ENCODE measurements at regions not wholly inside any gene's neighbourhood (a gene's known extent, or its start where the extent isn't known, plus 50 kb on each side); places are given as distances from the start of the nearest gene placed in this dataset.

DNA sequence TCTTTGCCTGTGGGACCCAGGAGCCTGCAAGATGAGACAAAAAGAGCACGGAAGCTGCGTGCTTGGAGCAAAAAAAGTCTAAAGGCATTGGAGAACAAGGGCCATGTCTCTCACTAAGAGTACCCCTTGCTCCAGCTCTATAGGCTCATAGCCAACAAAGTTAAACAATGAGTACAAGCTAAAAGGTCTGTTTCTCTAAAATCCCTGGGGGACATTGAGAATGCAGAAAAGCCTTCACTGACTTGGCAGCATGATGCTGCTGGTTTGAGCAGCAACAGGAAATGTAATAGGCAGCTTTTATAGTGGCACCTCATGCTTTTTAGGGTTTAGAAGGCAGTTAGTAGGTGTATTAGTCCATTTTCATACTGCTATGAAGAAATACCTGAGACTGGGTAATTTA, 287.5 kb downstream of the SMARCA2 start:
- Mint-ChIP-seq H3K36me3 (ENCODE audit: insufficient read depth) (peaks cover 4% of the 10 kb centered on the region), H3K4me3 (no peak overlapping the region)

DNA sequence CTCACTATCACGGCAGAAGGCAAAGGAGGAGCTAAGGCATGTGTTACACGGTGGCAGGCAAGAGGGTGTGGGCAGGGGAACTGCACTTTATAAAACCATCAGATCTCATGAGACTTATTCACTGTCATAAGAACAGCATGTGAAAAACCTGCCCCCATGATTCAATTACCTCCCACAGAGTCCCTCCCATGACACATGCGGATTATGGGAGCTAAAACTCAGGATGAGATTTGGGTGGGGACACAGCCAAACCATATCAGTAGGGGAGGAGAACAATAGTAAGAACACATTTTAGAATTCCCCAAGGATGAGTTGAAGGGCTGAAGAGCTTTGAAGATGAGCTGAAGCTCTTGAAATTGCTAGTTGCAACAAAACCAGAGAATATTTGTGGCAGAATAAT, 287.9 kb downstream of the SMARCA2 start:
- peaks cover 42 to 65% of the 10 kb centered on the region in 2 donors for H3K27me3 Mint-ChIP-seq
- DNase-seq (no peak), ATAC-seq (replicated peaks) (no peak)
- no peaks in the 10 kb centered on the region for H3K4me1 Mint-ChIP-seq (ENCODE audit: low read depth in 2 of 2)
- peaks cover 4% of the 10 kb centered on the region for H3K36me3 Mint-ChIP-seq (ENCODE audit: insufficient read depth)
- no peak overlapping the region for H3K27ac Mint-ChIP-seq
- no peak overlapping the region for H3K4me3 Mint-ChIP-seq
- peaks cover 0 to 2% of the 10 kb centered on the region in 2 donors for H3K9me3 Mint-ChIP-seq

More for the DNA sequence above, 287.5 kb downstream of the SMARCA2 start:
- peaks cover 0 to 2% of the 10 kb centered on the region in 2 donors for H3K9me3 Mint-ChIP-seq
- ATAC-seq (replicated peaks) (no peak), DNase-seq (no peak)
- no peaks in the 10 kb centered on the region for H3K4me1 Mint-ChIP-seq (ENCODE audit: low read depth in 2 of 2)
- no peak overlapping the region for H3K27ac Mint-ChIP-seq
- H3K27me3 Mint-ChIP-seq = peaks cover 45 to 70% of the 10 kb centered on the region in 2 donors

DNA sequence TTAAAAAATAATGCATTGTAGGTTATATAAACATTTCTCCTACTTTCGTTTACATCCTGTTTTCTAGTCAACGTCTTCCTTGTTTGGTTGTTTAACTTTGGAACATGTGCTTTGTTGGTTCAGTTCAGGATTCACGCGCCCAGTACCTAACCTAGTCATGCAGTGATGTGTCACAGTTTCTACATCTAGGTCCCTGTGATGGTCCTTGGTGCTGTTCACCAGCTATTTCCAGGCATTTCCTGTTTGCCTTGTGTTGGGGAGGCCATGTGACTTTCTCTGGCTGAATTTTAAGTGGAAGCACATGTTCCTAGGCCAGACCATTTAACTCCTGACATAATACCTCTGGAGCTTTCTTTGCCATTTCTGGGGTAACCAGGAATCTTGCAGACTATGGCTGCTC, 292.3 kb downstream of the SMARCA2 start:
- H3K4me1 Mint-ChIP-seq (ENCODE audit: low read depth in 2 of 2) = no peaks in the 10 kb centered on the region
- H3K27me3 Mint-ChIP-seq = peaks cover 12 to 21% of the 10 kb centered on the region in 2 donors
- H3K9me3 Mint-ChIP-seq = peaks cover 4 to 7% of the 10 kb centered on the region in 2 donors
- H3K27ac Mint-ChIP-seq = no peak overlapping the region
- H3K36me3 Mint-ChIP-seq (ENCODE audit: insufficient read depth) = no peaks in the 10 kb centered on the region
- ATAC-seq (replicated peaks) (no peak), DNase-seq (no peak)
- no peak overlapping the region for H3K4me3 Mint-ChIP-seq

DNA sequence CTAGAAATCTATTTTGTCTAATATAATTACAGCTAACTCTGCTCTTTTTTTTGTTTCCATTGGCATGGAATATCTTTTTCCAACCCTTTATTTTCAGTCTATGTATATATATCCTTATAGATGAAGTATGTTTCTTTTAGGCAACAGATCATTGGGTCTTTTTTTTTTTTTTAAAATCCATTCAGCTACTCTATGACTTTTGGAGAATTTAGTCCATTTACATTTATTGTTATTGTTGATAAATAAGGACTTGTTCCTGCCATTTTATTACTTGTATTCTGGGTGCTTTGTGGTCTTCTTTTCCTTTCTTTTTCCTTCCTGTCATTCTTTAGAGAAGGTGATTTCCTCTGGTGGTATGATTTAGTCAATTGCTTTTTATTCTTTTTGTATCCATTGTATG, 296.8 kb downstream of the SMARCA2 start:
- no peaks in the 10 kb centered on the region for H3K4me1 Mint-ChIP-seq (ENCODE audit: low read depth in 2 of 2)
- no peak overlapping the region for H3K27ac Mint-ChIP-seq
- H3K9me3 Mint-ChIP-seq = peaks cover 4 to 7% of the 10 kb centered on the region in 2 donors
- H3K27me3 Mint-ChIP-seq = peaks cover 0 to 6% of the 10 kb centered on the region in 2 donors
- H3K4me3 Mint-ChIP-seq = no peak overlapping the region
- H3K36me3 Mint-ChIP-seq (ENCODE audit: insufficient read depth) = no peaks in the 10 kb centered on the region
- DNase-seq = no peak
- no peak for ATAC-seq (replicated peaks)

DNA sequence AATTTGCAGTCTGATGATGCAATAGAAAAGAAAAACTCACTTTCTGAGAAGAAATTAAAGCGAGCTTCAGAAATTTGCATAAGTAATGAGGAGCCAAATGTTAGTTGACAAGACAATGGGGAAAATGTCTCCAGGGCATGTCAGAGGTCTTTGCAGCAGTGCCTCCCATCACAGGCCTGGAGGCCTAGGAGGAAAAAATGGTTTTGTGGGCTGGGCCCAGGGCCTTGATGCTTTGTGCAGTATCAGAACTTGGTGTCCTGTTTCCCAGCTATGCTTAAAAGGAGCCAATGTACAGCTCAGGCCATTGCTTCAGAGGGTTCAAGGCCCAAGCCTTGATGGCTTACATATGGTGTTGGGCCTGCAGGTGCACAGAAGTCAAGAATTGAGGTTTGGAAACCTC, 298.4 kb downstream of the SMARCA2 start:
- Mint-ChIP-seq H3K27me3 (peaks cover 0 to 6% of the 10 kb centered on the region in 2 donors), H3K4me1 (ENCODE audit: low read depth in 2 of 2) (no peaks in the 10 kb centered on the region), H3K4me3 (no peak overlapping the region), H3K36me3 (ENCODE audit: insufficient read depth) (no peaks in the 10 kb centered on the region), H3K9me3 (peaks cover 4 to 7% of the 10 kb centered on the region in 2 donors), H3K27ac (no peak overlapping the region)
- DNase-seq (no peak), ATAC-seq (replicated peaks) (no peak)

DNA sequence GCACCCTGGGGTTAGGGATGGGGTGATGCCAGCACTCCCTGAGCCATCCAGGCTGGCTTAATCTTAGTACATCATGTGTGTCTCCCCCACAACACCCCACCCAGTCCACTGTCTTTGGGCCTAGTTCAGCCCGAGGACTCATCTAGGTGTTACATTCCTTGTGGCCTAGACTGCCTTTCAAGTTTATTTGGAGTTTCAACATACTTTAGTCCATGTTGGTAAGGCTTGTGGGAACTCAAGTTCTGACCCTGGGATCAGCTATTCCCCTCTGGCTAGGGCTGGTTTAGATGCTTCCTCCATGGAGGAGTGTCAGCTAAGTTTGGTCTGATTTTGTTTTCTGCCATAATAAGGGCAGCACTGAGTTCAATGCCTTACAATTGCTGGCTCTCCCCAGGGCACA, 302.4 kb downstream of the SMARCA2 start:
- no peak for ATAC-seq (replicated peaks)
- H3K4me3 Mint-ChIP-seq = no peak overlapping the region
- peaks cover 0 to 2% of the 10 kb centered on the region in 2 donors for H3K9me3 Mint-ChIP-seq
- DNase-seq = no peak
- no peaks in the 10 kb centered on the region for H3K4me1 Mint-ChIP-seq (ENCODE audit: low read depth in 2 of 2)
- peaks cover 6% of the 10 kb centered on the region in 2 donors for H3K27me3 Mint-ChIP-seq
- no peaks in the 10 kb centered on the region for H3K36me3 Mint-ChIP-seq (ENCODE audit: insufficient read depth)
- no peak overlapping the region for H3K27ac Mint-ChIP-seq

DNA sequence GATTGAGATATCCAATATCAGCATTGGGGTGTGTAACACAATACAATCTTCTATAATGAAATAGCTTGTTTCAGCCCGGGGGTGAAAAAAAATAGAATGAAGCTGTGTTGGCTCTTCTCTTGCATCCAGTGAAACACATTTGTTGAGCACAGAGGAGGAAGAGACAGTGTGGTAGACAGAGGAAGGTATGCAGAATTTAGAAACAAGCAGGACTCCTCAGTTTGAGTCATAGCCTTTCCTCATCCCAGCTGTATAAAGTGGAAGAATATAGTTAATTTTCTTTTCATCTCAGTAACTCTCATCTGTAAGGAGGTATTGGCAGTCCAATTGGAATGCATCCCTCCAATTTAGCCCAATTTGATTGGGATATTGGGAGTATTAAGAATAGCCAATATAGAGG, 302.2 kb upstream of the VLDLR start:
- H3K9me3 Mint-ChIP-seq = peaks cover 0 to 2% of the 10 kb centered on the region in 2 donors
- ATAC-seq (replicated peaks) (no peak), DNase-seq (no peak)
- no peaks in the 10 kb centered on the region for H3K4me1 Mint-ChIP-seq (ENCODE audit: low read depth in 2 of 2)
- no peak overlapping the region for H3K27ac Mint-ChIP-seq
- H3K4me3 Mint-ChIP-seq = no peak overlapping the region
- peaks cover 6 to 9% of the 10 kb centered on the region in 2 donors for H3K27me3 Mint-ChIP-seq
- H3K36me3 Mint-ChIP-seq (ENCODE audit: insufficient read depth) = no peaks in the 10 kb centered on the region

DNA sequence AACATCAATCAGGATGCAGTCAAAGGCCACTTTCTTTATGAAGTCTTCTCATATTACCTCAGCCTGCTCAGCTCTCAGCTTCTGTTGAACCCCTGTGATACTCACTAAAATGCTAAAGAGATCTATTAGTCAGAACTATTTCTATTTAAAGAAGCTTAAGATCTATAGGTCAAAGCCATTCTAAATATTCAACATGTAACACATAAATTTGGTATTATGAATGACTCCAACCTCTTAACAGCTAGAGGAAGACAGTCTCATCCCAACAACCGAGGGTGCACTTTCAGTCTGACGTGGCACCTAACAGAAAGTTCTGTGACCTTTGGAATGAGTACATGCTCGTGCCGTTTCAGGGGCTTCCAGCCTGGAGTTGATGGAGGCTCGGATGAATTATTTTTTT, 301.5 kb upstream of the VLDLR start:
- DNase-seq (no peak), ATAC-seq (replicated peaks) (no peak)
- H3K9me3 Mint-ChIP-seq = peaks cover 0 to 2% of the 10 kb centered on the region in 2 donors
- no peak overlapping the region for H3K4me3 Mint-ChIP-seq
- no peaks in the 10 kb centered on the region for H3K4me1 Mint-ChIP-seq (ENCODE audit: low read depth in 2 of 2)
- H3K36me3 Mint-ChIP-seq (ENCODE audit: insufficient read depth) = no peaks in the 10 kb centered on the region
- H3K27ac Mint-ChIP-seq = no peak overlapping the region
- H3K27me3 Mint-ChIP-seq = peaks cover 6 to 8% of the 10 kb centered on the region in 2 donors

DNA sequence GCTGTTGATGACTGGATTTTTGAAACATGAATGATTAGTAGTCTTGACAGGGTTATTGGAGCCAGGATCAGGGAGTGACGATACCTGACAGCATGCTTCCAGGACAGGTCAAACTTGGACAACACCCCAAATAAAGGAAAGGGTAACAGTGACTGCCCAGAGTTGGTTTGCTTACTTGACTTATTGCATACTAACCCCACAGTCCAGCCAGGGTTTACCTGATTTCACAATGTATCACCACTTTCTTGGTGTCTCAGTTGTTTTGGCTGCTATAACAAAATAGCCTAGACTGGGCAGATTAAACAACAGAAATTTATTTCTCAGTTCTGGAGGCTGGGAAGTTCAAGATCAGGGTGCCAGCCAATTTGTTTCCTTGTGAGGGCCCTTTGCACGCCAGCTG, 301.0 kb upstream of the VLDLR start:
- ATAC-seq (replicated peaks) = no peak
- Mint-ChIP-seq H3K9me3 (peaks cover 0 to 2% of the 10 kb centered on the region in 2 donors), H3K27ac (no peak overlapping the region), H3K36me3 (ENCODE audit: insufficient read depth) (no peaks in the 10 kb centered on the region), H3K27me3 (peaks cover 6 to 7% of the 10 kb centered on the region in 2 donors), H3K4me1 (ENCODE audit: low read depth in 2 of 2) (no peaks in the 10 kb centered on the region), H3K4me3 (no peak overlapping the region)
- DNase-seq = no peak

DNA sequence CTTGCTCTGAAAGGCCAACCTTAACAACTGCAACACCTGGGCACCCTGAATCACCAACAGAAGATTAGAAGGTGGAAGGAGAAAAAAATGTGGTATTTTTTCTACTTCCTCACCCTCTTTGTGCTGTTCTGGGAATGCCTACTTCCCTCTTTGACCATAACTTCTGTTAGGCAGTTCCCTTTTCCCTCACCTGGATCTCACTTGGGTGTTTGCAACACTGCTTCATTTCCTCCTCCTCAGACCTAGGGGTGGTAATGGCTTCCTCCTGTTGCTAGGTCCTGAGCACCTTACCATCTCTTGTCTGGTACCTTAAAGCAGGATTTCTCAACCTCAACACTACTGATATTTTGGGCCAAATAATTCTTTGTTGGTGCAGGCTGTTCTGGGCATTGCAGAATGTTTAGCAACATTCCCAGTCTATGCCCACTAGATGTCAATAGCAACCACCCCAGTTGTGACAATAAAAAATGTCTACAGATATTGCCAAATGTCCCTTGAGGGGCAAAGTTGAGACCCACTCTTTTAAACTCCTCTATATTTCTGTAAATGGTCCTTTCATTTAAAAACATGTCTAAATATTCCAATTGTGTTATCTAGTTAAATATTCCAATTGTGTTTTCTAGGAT, 300.0 kb upstream of the VLDLR start:
- no peaks in the 10 kb centered on the region for H3K36me3 Mint-ChIP-seq (ENCODE audit: insufficient read depth)
- DNase-seq (no peak), ATAC-seq (replicated peaks) (no peak)
- H3K9me3 Mint-ChIP-seq = peaks cover 0 to 2% of the 10 kb centered on the region in 2 donors
- peaks cover 6 to 8% of the 10 kb centered on the region in 2 donors for H3K27me3 Mint-ChIP-seq
- H3K4me1 Mint-ChIP-seq (ENCODE audit: low read depth in 2 of 2) = no peaks in the 10 kb centered on the region
- no peak overlapping the region for H3K4me3 Mint-ChIP-seq
- H3K27ac Mint-ChIP-seq = no peak overlapping the region

DNA sequence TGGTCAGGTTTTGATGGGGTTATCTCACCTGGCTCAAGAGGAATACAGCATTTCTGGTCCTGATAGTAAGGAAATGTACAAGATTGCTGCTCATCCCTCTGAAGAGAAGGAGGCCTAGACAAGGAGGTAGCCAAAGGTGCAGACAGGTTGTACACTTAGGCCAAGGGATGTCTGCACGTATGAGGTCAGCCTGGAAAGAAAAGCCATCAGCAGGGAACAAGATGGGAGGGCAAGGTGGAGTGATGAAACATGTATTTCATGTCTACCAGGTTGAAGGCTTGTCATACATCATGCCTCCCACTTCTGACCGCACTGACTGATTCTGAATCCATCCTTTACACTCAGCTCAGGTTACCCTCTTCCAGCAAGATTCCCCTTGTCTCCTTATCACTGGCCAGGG, 296.8 kb upstream of the VLDLR start:
- H3K4me1 Mint-ChIP-seq (ENCODE audit: low read depth in 2 of 2) = no peaks in the 10 kb centered on the region
- H3K36me3 Mint-ChIP-seq (ENCODE audit: insufficient read depth) = no peaks in the 10 kb centered on the region
- peaks cover 6 to 14% of the 10 kb centered on the region in 2 donors for H3K27me3 Mint-ChIP-seq
- no peak overlapping the region for H3K27ac Mint-ChIP-seq
- H3K4me3 Mint-ChIP-seq = no peak overlapping the region
- ATAC-seq (replicated peaks) (no peak), DNase-seq (no peak)
- no peaks in the 10 kb centered on the region for H3K9me3 Mint-ChIP-seq

DNA sequence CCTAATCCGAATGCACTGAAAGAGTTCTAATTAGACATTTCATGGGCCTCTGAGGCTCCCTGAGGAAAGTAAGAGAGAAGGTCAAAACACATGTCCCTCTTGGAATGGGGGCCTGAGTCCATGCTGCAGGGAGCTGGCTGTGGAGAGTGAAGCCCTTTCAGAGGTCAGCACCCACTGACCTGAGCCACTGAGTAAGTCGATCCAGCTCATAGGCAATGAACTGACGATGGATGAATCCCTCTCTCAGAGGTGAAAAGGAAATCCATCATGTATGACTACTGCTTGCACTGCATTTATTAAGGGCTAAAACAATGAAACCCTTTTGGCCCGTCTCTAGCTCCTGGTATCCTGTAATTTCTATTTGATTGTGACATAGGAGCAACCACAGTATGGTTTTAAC, 288.9 kb upstream of the VLDLR start:
- H3K4me1 Mint-ChIP-seq (ENCODE audit: low read depth in 2 of 2) = no peaks in the 10 kb centered on the region

DNA sequence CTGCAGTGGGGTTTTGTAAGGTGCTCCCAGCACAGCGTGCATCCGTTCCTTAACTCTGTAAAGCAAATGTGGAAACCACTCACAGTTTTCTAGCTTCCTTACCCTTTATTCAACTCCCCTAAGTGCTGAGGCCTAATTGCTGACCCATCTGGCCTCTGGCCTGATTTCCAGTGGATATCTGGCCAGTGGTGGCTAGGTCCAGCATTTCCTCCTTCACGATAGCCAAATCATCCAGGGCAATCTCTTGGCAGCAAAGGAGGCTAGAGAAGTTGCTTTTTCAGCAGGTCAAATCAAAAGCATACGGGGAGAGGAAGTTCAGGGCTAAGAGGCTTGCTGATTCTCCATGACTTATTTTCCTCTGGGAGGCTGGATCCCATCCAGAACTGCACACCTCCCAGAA, 286.3 kb upstream of the VLDLR start:
- no peak overlapping the region for H3K4me3 Mint-ChIP-seq
- DNase-seq = no peak
- no peak for ATAC-seq (replicated peaks)
- peaks cover 29 to 40% of the 10 kb centered on the region in 2 donors for H3K27me3 Mint-ChIP-seq
- no peaks in the 10 kb centered on the region for H3K36me3 Mint-ChIP-seq (ENCODE audit: insufficient read depth)
- H3K4me1 Mint-ChIP-seq (ENCODE audit: low read depth in 2 of 2) = no peaks in the 10 kb centered on the region
- H3K9me3 Mint-ChIP-seq = no peaks in the 10 kb centered on the region
- no peak overlapping the region for H3K27ac Mint-ChIP-seq

More for the DNA sequence above, 288.9 kb upstream of the VLDLR start:
- no peaks in the 10 kb centered on the region for H3K36me3 Mint-ChIP-seq (ENCODE audit: insufficient read depth)
- H3K27ac Mint-ChIP-seq = no peak overlapping the region
- H3K27me3 Mint-ChIP-seq = peaks cover 33 to 37% of the 10 kb centered on the region in 2 donors
- no peaks in the 10 kb centered on the region for H3K9me3 Mint-ChIP-seq
- DNase-seq (no peak), ATAC-seq (replicated peaks) (no peak)
- H3K4me3 Mint-ChIP-seq = no peak overlapping the region

DNA sequence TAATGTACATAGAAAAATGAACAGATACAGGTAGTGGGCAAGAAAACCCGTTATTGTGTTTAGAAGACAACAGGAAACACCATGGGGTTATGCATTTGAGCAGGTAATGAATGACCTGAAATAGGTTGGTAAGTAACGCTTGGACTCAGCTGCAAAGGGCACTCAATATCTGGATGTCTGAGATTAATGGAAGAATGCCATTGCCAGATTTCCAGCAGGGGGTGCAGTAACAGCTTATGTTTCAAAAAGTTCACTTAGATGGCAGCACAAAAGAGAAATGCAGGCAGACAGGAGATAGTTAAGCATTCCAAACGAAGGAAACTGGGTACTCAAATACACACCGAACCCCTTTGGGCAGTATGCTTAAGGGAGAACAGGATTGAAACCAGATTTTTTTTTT, 285.5 kb upstream of the VLDLR start:
- no peak overlapping the region for H3K4me3 Mint-ChIP-seq
- H3K4me1 Mint-ChIP-seq (ENCODE audit: low read depth in 2 of 2) = no peaks in the 10 kb centered on the region
- no peaks in the 10 kb centered on the region for H3K9me3 Mint-ChIP-seq
- ATAC-seq (replicated peaks) = no peak
- peaks cover 24 to 36% of the 10 kb centered on the region in 2 donors for H3K27me3 Mint-ChIP-seq
- H3K27ac Mint-ChIP-seq = no peak overlapping the region
- no peaks in the 10 kb centered on the region for H3K36me3 Mint-ChIP-seq (ENCODE audit: insufficient read depth)
- DNase-seq = no peak
